Lower lobe of right lung (tissue), 2 donors: ENCODE measurements at regions not wholly inside any gene's neighbourhood (a gene's known extent, or its start where the extent isn't known, plus 50 kb on each side); places are given as distances from the start of the nearest gene placed in this dataset.

Experiments
- ATAC-seq, 2 donors: fragments of 200-7000 bp; cut with Tn5 transposase; one replicate each; pipeline ENCODE4 v1.9.1; 2020 to 2022; ENCODE audit warnings: mild to moderate bottlenecking in 2 of 2, moderate library complexity in 2 of 2
- DNase-seq: peaks from one replicate; pipeline ENCODE4 v3.0.0-alpha.2; 2020
- H3K27ac ChIP-seq: fragments of 200-600 bp; one replicate; pipeline ENCODE4 v1.8.0; 2022
- H3K27me3 ChIP-seq: fragments of 200-600 bp; one replicate; pipeline ENCODE4 v1.8.0; 2022; ENCODE audit warnings: low read depth
- H3K36me3 ChIP-seq: fragments of 200-600 bp; one replicate; pipeline ENCODE4 v1.8.0; 2022; ENCODE audit warnings: mild to moderate bottlenecking
- H3K4me1 ChIP-seq: fragments of 200-600 bp; one replicate; pipeline ENCODE4 v1.8.0; 2022
- H3K4me3 ChIP-seq: fragments of 200-600 bp; one replicate; pipeline ENCODE4 v1.8.0; 2022; ENCODE audit warnings: mild to moderate bottlenecking
- H3K9me3 ChIP-seq: fragments of 200-600 bp; one replicate; pipeline ENCODE4 v1.8.0; 2022
- CTCF ChIP-seq: fragments of 200-600 bp; IDR thresholded peaks from one replicate; pipeline ENCODE4 v1.8.0; 2022; ENCODE audit warnings: antibody characterized with exemption, mild to moderate bottlenecking
- intact Hi-C: fragments of 100-400 bp; cut with DNase I; formaldehyde crosslinking; loops from one replicate; pipeline ENCODE4 v1.11.0; 2022
- donor health status: DM: no; HTN: yes; CAD: no; lungs with severe emphysema.

- TF ChIP-seq CTCF = no peak
- Histone ChIP-seq H3K27me3 (no peaks in the 10 kb centered on the region), H3K4me1 (no peaks in the 10 kb centered on the region), H3K4me3 (no peak overlapping the region), H3K9me3 (no peaks in the 10 kb centered on the region), H3K36me3 (no peaks in the 10 kb centered on the region), H3K27ac (no peak overlapping the region)
- ATAC-seq (no peak), DNase-seq (no peak)
- intact Hi-C loops = no loop called here
These were observed 94.7 kb upstream of the KRR1 start for GRCh38 chr12:75606151-75606550.

- no peaks in the 10 kb centered on the region for H3K27me3 ChIP-seq
- intact Hi-C loops = no loop called here
- H3K4me3 ChIP-seq = no peak overlapping the region
- no peak overlapping the region for H3K27ac ChIP-seq
- no peaks in the 10 kb centered on the region for H3K36me3 ChIP-seq
- TF ChIP-seq CTCF = no peak
- H3K4me1 ChIP-seq = no peaks in the 10 kb centered on the region
- DNase-seq (no peak), ATAC-seq (no peak)
- H3K9me3 ChIP-seq = no peaks in the 10 kb centered on the region
These were observed 92.1 kb upstream of the KRR1 start for GRCh38 chr12:75603475-75603874.

GRCh38 chr12:75602106-75602505 lies 90.7 kb upstream of the KRR1 start:
- DNase-seq (no peak), ATAC-seq (no peak)
- intact Hi-C loops = no loop called here
- no peaks in the 10 kb centered on the region for H3K36me3 ChIP-seq
- H3K4me3 ChIP-seq = no peak overlapping the region
- H3K27me3 ChIP-seq = no peaks in the 10 kb centered on the region
- no peaks in the 10 kb centered on the region for H3K4me1 ChIP-seq
- no peak overlapping the region for H3K27ac ChIP-seq
- no peaks in the 10 kb centered on the region for H3K9me3 ChIP-seq
- TF ChIP-seq CTCF = no peak

GRCh38 chr12:75600146-75600545 lies 88.7 kb upstream of the KRR1 start:
- no peaks in the 10 kb centered on the region for H3K36me3 ChIP-seq
- no peak overlapping the region for H3K4me3 ChIP-seq
- no peak for TF ChIP-seq CTCF
- intact Hi-C loops = no loop called here
- no peak for DNase-seq
- H3K4me1 ChIP-seq = no peaks in the 10 kb centered on the region
- no peak overlapping the region for H3K27ac ChIP-seq
- no peaks in the 10 kb centered on the region for H3K27me3 ChIP-seq
- no peak for ATAC-seq
- H3K9me3 ChIP-seq = no peaks in the 10 kb centered on the region

GRCh38 chr12:75599061-75599460 lies 87.7 kb upstream of the KRR1 start:
- intact Hi-C loops = no loop called here
- DNase-seq = no peak
- ATAC-seq = no peak
- Histone ChIP-seq H3K27ac (no peak overlapping the region), H3K4me1 (no peaks in the 10 kb centered on the region), H3K36me3 (no peaks in the 10 kb centered on the region), H3K4me3 (no peak overlapping the region), H3K9me3 (no peaks in the 10 kb centered on the region), H3K27me3 (no peaks in the 10 kb centered on the region)
- TF ChIP-seq CTCF = no peak

GRCh38 chr12:75596406-75596805 lies 85.0 kb upstream of the KRR1 start:
- TF ChIP-seq CTCF = no peak
- Histone ChIP-seq H3K36me3 (no peaks in the 10 kb centered on the region), H3K9me3 (no peaks in the 10 kb centered on the region), H3K27me3 (no peaks in the 10 kb centered on the region), H3K27ac (no peak overlapping the region), H3K4me1 (no peaks in the 10 kb centered on the region), H3K4me3 (no peak overlapping the region)
- DNase-seq (no peak), ATAC-seq (no peak)
- intact Hi-C loops = no loop called here
